ENCODE measurements at regions not wholly inside any gene's neighbourhood (a gene's known extent, or its start where the extent isn't known, plus 50 kb on each side); places are given as distances from the start of the nearest gene placed in this dataset.

- no peaks in the 10 kb centered on the region for H3F3A ChIP-seq (ENCODE audit: insufficient read depth)
- TF ChIP-seq EZH2phosphoT487 (conservative IDR thresholded peaks at IDR 0.05; ENCODE audit: low read length) = no peak
- H4K20me1 ChIP-seq (ENCODE audit: low read depth, low read length) = no peaks in the 10 kb centered on the region
- H3K79me2 ChIP-seq (ENCODE audit: insufficient read depth, low read length) = no peaks in the 10 kb centered on the region
- H3K9me2 ChIP-seq (replicated peaks; ENCODE audit: insufficient read depth, low read length) = no peaks in the 10 kb centered on the region
- H3K27ac ChIP-seq (ENCODE audit: low read depth, low read length) = no peak overlapping the region
- H2AFZ ChIP-seq (ENCODE audit: low read depth, low read length, severe bottlenecking) = no peak overlapping the region
- no peaks in the 10 kb centered on the region for H3K36me3 ChIP-seq (ENCODE audit: low read length)
- no peaks in the 10 kb centered on the region for H3K9me3 ChIP-seq (ENCODE audit: insufficient read depth, low read length)
- no peaks in the 10 kb centered on the region for H3K27me3 ChIP-seq (ENCODE audit: low read length)
- H3K4me2 ChIP-seq (ENCODE audit: low read depth, low read length, poor library complexity, severe bottlenecking) = no peak overlapping the region
- H3K4me3 ChIP-seq (ENCODE audit: insufficient read depth, low read length, poor library complexity, severe bottlenecking) = no peak overlapping the region
- no peak overlapping the region for H3K9ac ChIP-seq (ENCODE audit: low read length)
Observed at GRCh38 chr13:23955064-23955463, 57.8 kb upstream of the C1QTNF9B start.

GRCh38 chr13:23956106-23956505 is 58.8 kb upstream of the C1QTNF9B start:
- H4K20me1 ChIP-seq (ENCODE audit: low read depth, low read length) = no peaks in the 10 kb centered on the region
- H3K4me2 ChIP-seq (ENCODE audit: low read depth, low read length, poor library complexity, severe bottlenecking) = no peak overlapping the region
- H3K9me2 ChIP-seq (replicated peaks; ENCODE audit: insufficient read depth, low read length) = no peaks in the 10 kb centered on the region
- no peak overlapping the region for H3K27ac ChIP-seq (ENCODE audit: low read depth, low read length)
- H3K27me3 ChIP-seq (ENCODE audit: low read length) = no peaks in the 10 kb centered on the region
- no peak overlapping the region for H3K9ac ChIP-seq (ENCODE audit: low read length)
- no peak for TF ChIP-seq CTCF (IDR thresholded peaks at IDR 0.05; ENCODE audit: insufficient read depth, low read length, poor library complexity, severe bottlenecking)
- no peak for TF ChIP-seq EZH2phosphoT487 (conservative IDR thresholded peaks at IDR 0.05; ENCODE audit: low read length)
- H3K9me3 ChIP-seq (ENCODE audit: insufficient read depth, low read length) = no peaks in the 10 kb centered on the region
- no peaks in the 10 kb centered on the region for H3K36me3 ChIP-seq (ENCODE audit: low read length)
- H3K79me2 ChIP-seq (ENCODE audit: insufficient read depth, low read length) = no peaks in the 10 kb centered on the region
- no peak overlapping the region for H3K4me3 ChIP-seq (ENCODE audit: insufficient read depth, low read length, poor library complexity, severe bottlenecking)
- H3F3A ChIP-seq (ENCODE audit: insufficient read depth) = no peaks in the 10 kb centered on the region
- no peak overlapping the region for H2AFZ ChIP-seq (ENCODE audit: low read depth, low read length, severe bottlenecking)

- no peak for TF ChIP-seq EZH2phosphoT487 (conservative IDR thresholded peaks at IDR 0.05; ENCODE audit: low read length)
- Histone ChIP-seq H3K4me3 (ENCODE audit: insufficient read depth, low read length, poor library complexity, severe bottlenecking) (no peak overlapping the region), H3K9me2 (replicated peaks; ENCODE audit: insufficient read depth, low read length) (no peaks in the 10 kb centered on the region)
Observed at GRCh38 chr13:23957981-23958380, 60.7 kb upstream of the C1QTNF9B start.

GRCh38 chr13:23959231-23959862 is 62.0 kb upstream of the C1QTNF9B start:
- Histone ChIP-seq H3K27ac (ENCODE audit: low read depth, low read length) (no peak overlapping the region), H3K27me3 (ENCODE audit: low read length) (no peaks in the 10 kb centered on the region), H2AFZ (ENCODE audit: low read depth, low read length, severe bottlenecking) (no peak overlapping the region), H3K9me3 (ENCODE audit: insufficient read depth, low read length) (no peaks in the 10 kb centered on the region), H4K20me1 (ENCODE audit: low read depth, low read length) (no peaks in the 10 kb centered on the region), H3F3A (ENCODE audit: insufficient read depth) (no peaks in the 10 kb centered on the region), H3K4me3 (ENCODE audit: insufficient read depth, low read length, poor library complexity, severe bottlenecking) (no peak overlapping the region), H3K4me2 (ENCODE audit: low read depth, low read length, poor library complexity, severe bottlenecking) (no peak overlapping the region), H3K9me2 (replicated peaks; ENCODE audit: insufficient read depth, low read length) (no peaks in the 10 kb centered on the region), H3K36me3 (ENCODE audit: low read length) (no peaks in the 10 kb centered on the region), H3K79me2 (ENCODE audit: insufficient read depth, low read length) (no peaks in the 10 kb centered on the region), H3K9ac (ENCODE audit: low read length) (no peak overlapping the region)
- TF ChIP-seq EZH2phosphoT487 (conservative IDR thresholded peaks at IDR 0.05; ENCODE audit: low read length) (no peak), CTCF (IDR thresholded peaks at IDR 0.05; ENCODE audit: insufficient read depth, low read length, poor library complexity, severe bottlenecking) (no peak)

More at GRCh38 chr13:23957981-23958380, 60.7 kb upstream of the C1QTNF9B start:
- Histone ChIP-seq H2AFZ (ENCODE audit: low read depth, low read length, severe bottlenecking) (no peak overlapping the region), H4K20me1 (ENCODE audit: low read depth, low read length) (no peaks in the 10 kb centered on the region), H3K9ac (ENCODE audit: low read length) (no peak overlapping the region), H3F3A (ENCODE audit: insufficient read depth) (no peaks in the 10 kb centered on the region), H3K27ac (ENCODE audit: low read depth, low read length) (no peak overlapping the region), H3K4me2 (ENCODE audit: low read depth, low read length, poor library complexity, severe bottlenecking) (no peak overlapping the region), H3K27me3 (ENCODE audit: low read length) (no peaks in the 10 kb centered on the region), H3K79me2 (ENCODE audit: insufficient read depth, low read length) (no peaks in the 10 kb centered on the region), H3K36me3 (ENCODE audit: low read length) (no peaks in the 10 kb centered on the region), H3K9me3 (ENCODE audit: insufficient read depth, low read length) (no peaks in the 10 kb centered on the region)
